ENCODE measurements at regions not wholly inside any gene's neighbourhood (a gene's known extent, or its start where the extent isn't known, plus 50 kb on each side); places are given as distances from the start of the nearest gene placed in this dataset.

- Mint-ChIP-seq H3K36me3 (no peaks in the 10 kb centered on the region), H3K9me3 (peaks cover 0 to 1% (median 0%) of the 10 kb centered on the region in 7 donors), H3K27me3 (ENCODE audit: low read depth in 3 of 3) (peaks cover 8 to 30% (median 13%) of the 10 kb centered on the region in 3 donors), H3K4me1 (no peaks in the 10 kb centered on the region), H3K4me3 (no peak overlapping the region), H3K27ac (no peak overlapping the region)
- Histone ChIP-seq H3K27ac (ENCODE audit: low read depth in 1 of 2, low read length in 2 of 2) (no peak overlapping the region), H3K4me2 (replicated peaks; ENCODE audit: extremely low read depth, low read length, poor library complexity, severe bottlenecking) (no peak overlapping the region), H3K27me3 (ENCODE audit: control insufficient read depth in 2 of 2, insufficient read depth in 2 of 2, low read length in 2 of 2) (peaks cover 0 to 2% of the 10 kb centered on the region in 2 donors), H3K36me3 (replicated peaks in 1 of 2; ENCODE audit: control insufficient read depth in 1 of 2, insufficient read depth in 2 of 2, low read length in 2 of 2) (no peaks in the 10 kb centered on the region), H3K9me3 (replicated peaks in 1 of 2; ENCODE audit: control insufficient read depth in 1 of 2, insufficient read depth in 1 of 2, low read length in 2 of 2) (no peaks in the 10 kb centered on the region), H3K4me1 (ENCODE audit: control insufficient read depth in 1 of 2, insufficient read depth in 2 of 2, low read length in 2 of 2) (no peaks in the 10 kb centered on the region), H4K20me1 (ENCODE audit: insufficient read depth, low read length) (no peaks in the 10 kb centered on the region), H2AFZ (ENCODE audit: insufficient read depth, low read depth, low read length, poor library complexity, severe bottlenecking) (no peak overlapping the region), H3K4me3 (replicated peaks in 1 of 3; ENCODE audit: low read depth in 2 of 3, low read length in 3 of 3) (no peak overlapping the region), H3K9ac (ENCODE audit: insufficient read depth, low read length, poor library complexity, severe bottlenecking) (no peak overlapping the region), H3K79me2 (ENCODE audit: insufficient read depth, low read length) (no peaks in the 10 kb centered on the region)
- DNase-seq, result no peak
- TF ChIP-seq CTCF (IDR thresholded peaks at IDR 0.05), result no peak
- intact Hi-C loops (cut with micrococcal nuclease), result no loop called here
- 76% methylated on average over 8 of the region's 8 CpGs for WGBS (ENCODE audit: insufficient coverage)
These were observed 54.5 kb upstream of the SLC35C1 start for GRCh38 chr11:45750439-45750838.

GRCh38 chr11:45748801-45749200 is 56.1 kb upstream of the SLC35C1 start:
- no peak overlapping the region for H2AFZ ChIP-seq (ENCODE audit: insufficient read depth, low read depth, low read length, poor library complexity, severe bottlenecking)
- H3K9me3 Mint-ChIP-seq, result peaks cover 0 to 1% (median 0%) of the 10 kb centered on the region in 7 donors
- no peaks in the 10 kb centered on the region for H4K20me1 ChIP-seq (ENCODE audit: insufficient read depth, low read length)
- no peak overlapping the region for H3K4me3 Mint-ChIP-seq
- H3K4me1 ChIP-seq (ENCODE audit: control insufficient read depth in 1 of 2, insufficient read depth in 2 of 2, low read length in 2 of 2), result no peaks in the 10 kb centered on the region
- no peaks in the 10 kb centered on the region for H3K79me2 ChIP-seq (ENCODE audit: insufficient read depth, low read length)
- H3K27ac Mint-ChIP-seq, result no peak overlapping the region
- H3K27ac ChIP-seq (ENCODE audit: low read depth in 1 of 2, low read length in 2 of 2), result no peak overlapping the region
- no peaks in the 10 kb centered on the region for H3K36me3 Mint-ChIP-seq
- DNase-seq, result no peak
- H3K4me1 Mint-ChIP-seq, result no peaks in the 10 kb centered on the region
- H3K9me3 ChIP-seq (replicated peaks in 1 of 2; ENCODE audit: control insufficient read depth in 1 of 2, insufficient read depth in 1 of 2, low read length in 2 of 2), result no peaks in the 10 kb centered on the region
- H3K36me3 ChIP-seq (replicated peaks in 1 of 2; ENCODE audit: control insufficient read depth in 1 of 2, insufficient read depth in 2 of 2, low read length in 2 of 2), result no peaks in the 10 kb centered on the region
- H3K27me3 ChIP-seq (ENCODE audit: control insufficient read depth in 2 of 2, insufficient read depth in 2 of 2, low read length in 2 of 2), result peaks cover 0 to 2% of the 10 kb centered on the region in 2 donors
- H3K9ac ChIP-seq (ENCODE audit: insufficient read depth, low read length, poor library complexity, severe bottlenecking), result no peak overlapping the region
- no peak for TF ChIP-seq CTCF (IDR thresholded peaks at IDR 0.05)
- no peak overlapping the region for H3K4me3 ChIP-seq (replicated peaks in 1 of 3; ENCODE audit: low read depth in 2 of 3, low read length in 3 of 3)
- no CpG with 5 or more reads among the region's 5 CpGs for WGBS (ENCODE audit: insufficient coverage)
- H3K27me3 Mint-ChIP-seq (ENCODE audit: low read depth in 3 of 3), result peaks cover 14 to 34% (median 21%) of the 10 kb centered on the region in 3 donors
- intact Hi-C loops (cut with micrococcal nuclease), result no loop called here
- no peak overlapping the region for H3K4me2 ChIP-seq (replicated peaks; ENCODE audit: extremely low read depth, low read length, poor library complexity, severe bottlenecking)
